GM21526 (cell line): ENCODE measurements at regions not wholly inside any gene's neighbourhood (a gene's known extent, or its start where the extent isn't known, plus 50 kb on each side); places are given as distances from the start of the nearest gene placed in this dataset.
"Not testable (repeated sequence)": the region's sequence is repeated elsewhere in the genome, so short reads cannot be mapped to it uniquely, and the experiment has no call there.

Experiments
- ATAC-seq: cut with Tn5 transposase; IDR thresholded peaks from one replicate; pipeline ENCODE4 v1.9.1; 2021; ENCODE audit warnings: moderate library complexity; ENCODE audit not compliant: unreplicated experiment, low FRiP score

GRCh38 chr12:75874441-75874840 lies 157.1 kb downstream of the PHLDA1 start:
- no peak for ATAC-seq

GRCh38 chr12:75872762-75873161 lies 158.8 kb downstream of the PHLDA1 start:
- no peak for ATAC-seq

DNA sequence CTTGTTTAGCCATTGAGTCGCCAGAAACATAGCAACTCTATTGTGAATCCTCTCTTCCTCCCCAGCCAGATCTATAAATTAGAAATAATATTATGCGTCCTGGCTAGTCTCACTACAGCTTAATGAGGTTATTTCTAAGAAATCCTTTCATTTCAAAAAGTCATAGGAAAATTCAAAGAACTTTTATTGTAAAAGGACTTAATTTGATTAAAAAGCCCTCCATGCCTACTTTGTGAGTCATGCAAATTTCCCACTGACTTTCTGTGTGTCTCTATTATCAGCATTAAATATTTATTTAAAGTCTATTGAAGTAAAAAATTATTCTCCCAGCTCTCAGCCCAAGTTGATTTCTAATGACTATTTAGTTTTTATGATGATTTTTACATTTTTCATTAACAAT lies 160.7 kb downstream of the PHLDA1 start:
- no peak for ATAC-seq

DNA sequence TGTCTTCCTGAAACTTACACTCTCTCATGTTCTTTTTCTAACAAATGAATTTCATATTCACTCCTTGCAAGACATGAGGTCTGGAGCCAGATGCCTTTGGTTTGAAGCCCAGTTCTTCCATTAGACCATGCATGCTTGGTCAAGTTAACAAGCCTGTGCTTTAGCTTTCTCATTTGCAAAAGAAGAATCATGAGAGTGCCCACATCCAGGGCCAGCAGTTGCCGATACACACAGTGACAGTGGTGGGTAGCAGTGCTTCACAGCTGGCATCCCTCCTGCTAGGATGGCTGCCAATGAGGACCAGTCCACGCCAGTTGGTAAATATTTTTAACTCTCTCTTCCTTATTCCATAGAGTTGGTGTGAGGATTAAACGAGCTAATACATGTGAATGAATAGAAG lies 163.1 kb downstream of the PHLDA1 start:
- no peak for ATAC-seq

- no peak for ATAC-seq
Measured at GRCh38 chr12:75865315-75865714, 166.3 kb downstream of the PHLDA1 start.

DNA sequence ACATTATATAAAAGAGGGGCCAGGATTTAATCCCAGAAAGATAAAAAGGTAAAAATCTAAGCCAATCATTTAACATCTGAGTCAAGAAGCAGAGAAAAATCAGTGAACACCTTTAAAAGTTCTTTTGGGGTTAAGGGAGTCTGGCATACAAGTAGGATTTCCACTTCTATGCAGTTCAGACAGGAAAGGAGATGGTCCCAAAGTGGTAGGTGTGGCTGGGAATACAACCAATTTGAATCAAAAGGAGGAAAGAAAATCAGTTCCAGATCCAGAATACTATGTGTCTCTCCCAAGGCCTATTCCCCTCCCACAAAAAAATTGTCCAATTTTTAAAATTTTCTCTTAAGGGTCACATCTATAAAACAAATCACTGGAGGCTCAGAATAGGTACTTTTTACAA lies 167.4 kb downstream of the PHLDA1 start:
- ATAC-seq, result no peak

- ATAC-seq, result no peak
Measured at GRCh38 chr12:75863533-75863932, 168.0 kb downstream of the PHLDA1 start.

GRCh38 chr12:75862692-75863471 lies 168.7 kb downstream of the PHLDA1 start:
- ATAC-seq, result no peak

DNA sequence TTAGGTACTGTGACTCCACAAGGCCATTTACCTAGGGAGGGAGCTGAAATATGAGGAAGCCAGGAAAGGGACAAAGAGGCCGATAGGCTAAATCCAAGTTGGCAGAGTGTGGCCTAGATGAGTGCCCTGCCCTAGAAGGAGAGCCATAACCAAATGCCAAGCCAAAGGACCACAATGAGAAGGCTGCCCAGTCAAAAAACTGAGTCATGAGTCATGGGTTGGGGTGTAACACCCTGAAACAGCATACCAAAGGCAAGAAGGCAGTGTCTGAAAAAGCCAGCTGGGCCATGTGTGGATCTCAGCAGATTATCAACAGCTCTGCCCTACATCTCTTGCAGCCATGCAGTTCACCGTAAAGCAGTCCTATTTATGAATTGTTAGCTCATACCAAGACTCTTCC lies 171.7 kb downstream of the PHLDA1 start:
- ATAC-seq, result no peak

DNA sequence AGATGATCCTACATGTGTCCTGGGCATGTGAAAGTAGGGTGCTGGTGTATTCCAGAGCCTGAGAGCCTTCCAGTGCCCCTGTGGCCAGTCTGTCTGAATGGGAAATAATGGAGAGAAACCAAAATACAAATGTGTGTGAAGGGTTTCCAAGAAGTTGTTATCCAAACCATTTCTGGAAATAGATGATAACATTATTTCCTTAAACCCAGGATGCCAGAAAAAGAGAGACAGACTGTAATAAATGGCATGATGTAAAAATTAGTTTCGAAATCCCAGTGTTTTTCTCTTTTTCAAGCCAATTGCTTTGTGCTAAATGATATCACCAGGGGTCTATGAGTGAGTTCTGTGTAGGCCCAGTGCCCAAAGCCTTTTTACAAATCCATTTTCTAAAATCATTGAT lies 175.3 kb downstream of the PHLDA1 start:
- no peak for ATAC-seq

DNA sequence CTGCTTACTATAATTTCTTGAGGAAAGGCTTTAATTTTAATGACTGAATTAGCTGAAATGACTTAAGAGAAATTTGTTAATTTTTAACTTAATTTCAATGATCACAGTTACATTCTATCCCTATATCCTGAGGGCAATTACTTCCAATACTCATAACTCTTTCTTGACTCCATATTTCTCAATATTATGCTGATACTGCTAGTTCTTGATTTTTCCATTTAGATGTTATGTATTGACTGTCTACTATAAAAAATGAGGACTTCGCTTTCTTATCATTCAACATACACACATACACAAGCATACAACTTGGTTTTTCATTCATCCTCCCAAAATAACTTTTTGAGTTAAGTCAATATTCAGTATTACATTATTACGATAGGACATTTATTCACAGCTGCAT lies 176.2 kb downstream of the PHLDA1 start:
- no peak for ATAC-seq

- no peak for ATAC-seq
Measured at GRCh38 chr12:75854681-75855309, 176.8 kb downstream of the PHLDA1 start.

- not testable (repeated sequence) for ATAC-seq
Measured at GRCh38 chr12:75854137-75854536, 177.4 kb downstream of the PHLDA1 start.

- ATAC-seq, result no peak
Measured at GRCh38 chr12:75853626-75854025, 177.9 kb downstream of the PHLDA1 start.

- ATAC-seq, result no peak
Measured at GRCh38 chr12:75852956-75853355, 178.6 kb downstream of the PHLDA1 start.

- ATAC-seq, result no peak
Measured at GRCh38 chr12:75852143-75852542, 179.4 kb downstream of the PHLDA1 start.

- ATAC-seq, result no peak
Measured at GRCh38 chr12:75850721-75851462, 180.7 kb downstream of the PHLDA1 start.

DNA sequence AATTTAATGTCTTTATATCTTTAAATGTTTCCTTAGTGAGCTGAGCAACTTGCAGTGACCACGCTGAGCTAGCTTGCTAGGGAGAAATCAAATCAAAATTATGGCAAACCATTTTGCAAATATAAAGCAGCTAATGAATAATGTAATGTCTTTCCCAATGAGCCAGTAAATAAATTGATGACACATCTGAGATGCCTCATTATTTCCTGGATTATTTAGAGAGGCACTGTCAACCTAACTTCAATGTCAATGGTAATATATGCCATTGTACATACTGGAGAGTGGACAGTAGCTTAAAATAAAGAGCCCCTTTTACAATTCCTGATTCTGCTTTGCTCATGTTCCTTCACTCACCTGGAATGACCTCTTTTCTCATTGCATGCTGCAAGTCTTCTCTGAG lies 182.6 kb downstream of the PHLDA1 start:
- no peak for ATAC-seq

DNA sequence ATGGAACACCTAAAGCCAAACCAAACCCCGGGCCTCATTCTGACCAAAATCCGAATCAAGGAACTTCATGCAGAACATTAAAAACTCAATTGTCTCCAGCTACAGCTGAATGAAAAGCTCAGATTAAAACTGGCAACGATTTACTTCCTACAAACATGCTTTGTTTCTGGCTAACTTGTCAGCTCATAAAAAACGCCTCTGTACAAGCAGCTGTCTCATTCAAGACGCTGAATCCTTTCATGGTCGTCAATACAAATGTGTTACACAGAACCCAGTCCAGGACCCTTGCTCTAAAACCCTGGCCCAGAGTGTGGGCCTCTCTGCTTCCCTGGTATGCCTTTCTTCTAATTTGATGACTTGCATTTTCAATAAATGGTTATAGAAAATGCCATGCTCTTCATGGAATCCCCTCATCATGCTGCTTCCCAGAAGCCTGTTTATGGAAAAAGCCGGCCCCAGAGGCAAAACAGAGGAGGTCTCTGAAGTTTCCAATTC lies 183.1 kb downstream of the PHLDA1 start:
- ATAC-seq, result no peak

- ATAC-seq, result no peak
Measured at GRCh38 chr12:75846102-75846501, 185.5 kb downstream of the PHLDA1 start.

- ATAC-seq, result no peak
Measured at GRCh38 chr12:75844985-75845384, 186.6 kb downstream of the PHLDA1 start.
